ENCODE measurements at regions not wholly inside any gene's neighbourhood (a gene's known extent, or its start where the extent isn't known, plus 50 kb on each side); places are given as distances from the start of the nearest gene placed in this dataset.

DNA sequence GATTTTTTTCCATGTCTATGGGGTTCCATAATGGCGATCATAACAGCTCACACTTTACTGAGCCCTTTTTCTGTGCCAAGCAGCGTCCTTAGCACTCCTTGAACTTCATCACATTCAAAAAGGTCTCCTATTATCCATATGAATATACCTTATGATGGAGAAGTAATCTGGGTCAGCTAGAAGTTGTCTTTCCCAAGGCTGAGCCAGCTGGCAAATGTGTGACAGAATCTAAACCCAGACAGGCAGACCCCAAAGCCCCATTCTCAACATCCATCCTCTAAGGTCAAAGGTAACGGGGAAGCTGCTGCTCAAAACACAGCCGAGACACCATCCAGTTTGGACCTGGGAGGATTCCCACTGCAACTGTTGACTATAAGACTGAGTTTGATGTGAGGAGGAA lies 249.6 kb downstream of the PRDM2 start:
- TF ChIP-seq, protein P1, sequence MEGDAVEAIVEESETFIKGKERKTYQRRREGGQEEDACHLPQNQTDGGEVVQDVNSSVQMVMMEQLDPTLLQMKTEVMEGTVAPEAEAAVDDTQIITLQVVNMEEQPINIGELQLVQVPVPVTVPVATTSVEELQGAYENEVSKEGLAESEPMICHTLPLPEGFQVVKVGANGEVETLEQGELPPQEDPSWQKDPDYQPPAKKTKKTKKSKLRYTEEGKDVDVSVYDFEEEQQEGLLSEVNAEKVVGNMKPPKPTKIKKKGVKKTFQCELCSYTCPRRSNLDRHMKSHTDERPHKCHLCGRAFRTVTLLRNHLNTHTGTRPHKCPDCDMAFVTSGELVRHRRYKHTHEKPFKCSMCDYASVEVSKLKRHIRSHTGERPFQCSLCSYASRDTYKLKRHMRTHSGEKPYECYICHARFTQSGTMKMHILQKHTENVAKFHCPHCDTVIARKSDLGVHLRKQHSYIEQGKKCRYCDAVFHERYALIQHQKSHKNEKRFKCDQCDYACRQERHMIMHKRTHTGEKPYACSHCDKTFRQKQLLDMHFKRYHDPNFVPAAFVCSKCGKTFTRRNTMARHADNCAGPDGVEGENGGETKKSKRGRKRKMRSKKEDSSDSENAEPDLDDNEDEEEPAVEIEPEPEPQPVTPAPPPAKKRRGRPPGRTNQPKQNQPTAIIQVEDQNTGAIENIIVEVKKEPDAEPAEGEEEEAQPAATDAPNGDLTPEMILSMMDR (IDR thresholded peaks at IDR 0.05; ENCODE audit: extremely low read depth, missing control alignments): no peak
- no peak for DNase-seq (ENCODE audit: low spot score)

DNA sequence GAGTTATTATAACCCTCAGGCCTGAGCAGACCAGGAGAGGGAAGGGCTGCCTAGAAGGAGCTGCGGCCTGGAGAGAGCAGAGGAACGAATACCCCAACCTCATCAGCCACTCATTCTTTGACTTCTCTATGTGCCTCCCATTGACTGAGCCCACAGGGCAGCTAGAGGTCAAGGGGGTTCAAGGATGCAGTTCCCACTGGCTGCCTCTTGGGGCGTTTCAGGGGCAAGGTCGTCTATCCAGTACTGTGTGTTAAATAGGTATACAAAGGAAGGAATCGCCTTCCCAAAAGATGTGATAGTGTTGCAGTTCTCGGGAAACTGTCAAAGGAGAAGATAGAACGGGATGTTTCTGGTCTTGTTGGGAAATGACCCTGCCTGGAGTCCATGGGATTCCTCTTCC lies 250.6 kb downstream of the PRDM2 start:
- TF ChIP-seq, protein P1 (IDR thresholded peaks at IDR 0.05; ENCODE audit: extremely low read depth, missing control alignments): peak; percentile 15
- DNase-seq (ENCODE audit: low spot score): no peak

DNA sequence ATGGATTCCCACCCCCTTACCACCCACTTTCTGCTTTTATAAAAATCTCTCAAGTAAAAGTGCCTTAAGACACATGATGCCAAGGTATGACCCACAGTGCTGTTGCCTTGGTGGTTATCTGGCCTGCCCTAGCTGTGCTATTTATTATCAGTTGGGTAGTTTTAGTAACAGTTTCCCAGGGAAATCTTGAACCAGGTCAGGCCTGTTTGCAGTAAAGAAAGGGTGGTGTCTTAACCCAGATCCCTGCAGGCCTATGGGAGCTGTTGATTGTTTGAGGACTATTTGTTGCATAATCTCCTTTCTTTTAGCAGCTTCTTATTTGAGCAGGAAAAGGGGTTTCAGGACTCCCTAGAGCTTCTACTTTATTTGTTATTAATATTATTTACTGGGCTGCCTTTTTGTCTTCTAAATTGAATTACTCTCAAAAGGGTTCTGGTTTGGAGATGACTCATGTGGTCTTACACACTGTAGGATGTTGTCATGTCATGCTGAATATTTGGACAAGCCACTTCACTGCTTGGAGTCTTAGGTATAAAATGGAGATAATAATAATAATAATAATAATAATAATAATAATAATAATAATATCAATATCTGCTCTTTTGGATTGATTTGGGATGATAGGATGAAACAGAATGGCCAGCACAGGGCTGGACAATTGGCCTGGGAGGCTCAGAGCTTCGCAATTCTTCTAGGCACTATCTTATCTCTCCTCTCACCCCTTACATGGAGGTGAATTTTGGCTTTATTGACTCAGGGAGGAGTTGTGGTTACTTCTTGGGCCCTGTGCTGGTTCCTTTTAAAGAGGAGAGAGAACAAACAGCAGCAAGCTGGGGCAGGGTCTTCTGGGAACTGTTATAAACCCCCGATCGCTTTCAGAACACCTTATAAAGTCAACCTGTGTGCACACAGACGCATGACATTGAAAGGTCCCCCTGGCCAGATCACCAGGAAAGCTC lies 252.1 kb downstream of the PRDM2 start:
- TF ChIP-seq, protein P1 (IDR thresholded peaks at IDR 0.05; ENCODE audit: extremely low read depth, missing control alignments): no peak
- no peak for DNase-seq (ENCODE audit: low spot score)

DNA sequence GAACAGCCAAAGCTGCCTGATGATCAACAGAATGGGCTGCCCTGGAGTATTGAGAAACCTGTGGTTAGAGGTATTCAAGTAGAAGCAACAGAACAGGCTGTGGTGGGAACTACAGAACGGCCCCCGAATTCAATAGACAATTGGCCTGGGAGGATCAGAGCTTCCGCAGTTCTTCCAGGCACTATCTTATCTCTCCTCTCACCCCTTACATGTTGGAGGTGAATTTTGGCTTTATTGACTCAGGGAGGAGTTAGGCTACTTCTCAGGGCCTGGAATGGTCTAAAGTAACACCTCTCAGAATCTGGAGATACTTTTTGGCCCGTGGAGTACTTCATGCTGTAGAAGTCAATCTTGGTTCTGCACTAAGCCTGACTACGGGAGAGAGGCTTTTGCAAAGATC lies 253.0 kb downstream of the PRDM2 start:
- DNase-seq (ENCODE audit: low spot score): no peak
- TF ChIP-seq, protein P1 (IDR thresholded peaks at IDR 0.05; ENCODE audit: extremely low read depth, missing control alignments): no peak

DNA sequence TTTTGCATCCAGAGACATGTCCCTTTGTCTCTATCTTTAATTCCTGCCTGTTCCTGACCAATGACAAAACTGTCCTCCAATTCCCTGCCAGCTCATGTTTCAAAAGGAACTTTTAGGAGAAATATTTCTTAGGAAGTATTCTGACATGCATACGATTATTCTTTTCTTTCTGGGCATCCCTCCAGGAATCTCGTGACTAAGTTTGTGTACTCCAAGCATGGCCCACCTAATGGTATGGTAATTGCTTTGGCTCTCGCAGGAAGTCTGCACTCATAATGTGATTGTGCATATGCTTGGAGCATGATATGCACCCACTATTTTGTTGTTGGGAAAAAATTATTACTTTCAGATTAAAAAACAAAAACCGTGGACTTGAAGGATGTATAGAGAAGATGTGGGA lies 256.4 kb downstream of the PRDM2 start:
- TF ChIP-seq, protein P1 (IDR thresholded peaks at IDR 0.05; ENCODE audit: extremely low read depth, missing control alignments): no peak

DNA sequence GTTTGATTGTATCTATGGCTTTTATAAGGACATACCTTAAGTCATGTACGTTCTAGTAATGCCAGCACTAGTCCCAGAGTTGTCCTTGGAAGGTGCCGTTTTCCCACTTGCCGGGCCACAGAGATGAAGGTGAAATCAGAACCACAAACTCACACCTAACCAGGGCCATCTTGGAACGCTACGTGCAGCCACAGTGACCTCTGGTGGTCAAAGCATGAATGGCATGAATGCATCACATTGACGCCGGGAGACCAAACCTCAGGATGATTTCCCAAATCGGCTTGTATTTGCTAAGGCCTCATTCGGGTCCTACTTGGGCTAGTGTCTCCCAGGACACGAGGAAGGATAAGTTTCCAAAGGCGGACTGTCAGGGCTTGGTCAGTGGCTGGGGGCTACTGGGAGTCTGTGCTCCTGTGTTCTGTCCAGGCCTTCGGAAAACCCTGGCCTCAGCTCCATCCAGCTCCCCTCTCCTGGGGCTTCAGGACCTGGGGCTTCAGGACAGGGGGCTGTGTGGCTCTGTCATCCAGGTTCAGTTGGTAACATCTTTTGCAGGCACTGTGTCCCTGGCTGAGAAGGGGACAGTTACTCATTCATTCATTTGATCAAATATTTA lies 260.5 kb downstream of the PRDM2 start:
- TF ChIP-seq, protein P1 (IDR thresholded peaks at IDR 0.05; ENCODE audit: extremely low read depth, missing control alignments): peak; percentile 93
- peak; percentile 75 for DNase-seq (ENCODE audit: low spot score)

More for the DNA sequence above, 256.4 kb downstream of the PRDM2 start:
- no peak for DNase-seq (ENCODE audit: low spot score)

DNA sequence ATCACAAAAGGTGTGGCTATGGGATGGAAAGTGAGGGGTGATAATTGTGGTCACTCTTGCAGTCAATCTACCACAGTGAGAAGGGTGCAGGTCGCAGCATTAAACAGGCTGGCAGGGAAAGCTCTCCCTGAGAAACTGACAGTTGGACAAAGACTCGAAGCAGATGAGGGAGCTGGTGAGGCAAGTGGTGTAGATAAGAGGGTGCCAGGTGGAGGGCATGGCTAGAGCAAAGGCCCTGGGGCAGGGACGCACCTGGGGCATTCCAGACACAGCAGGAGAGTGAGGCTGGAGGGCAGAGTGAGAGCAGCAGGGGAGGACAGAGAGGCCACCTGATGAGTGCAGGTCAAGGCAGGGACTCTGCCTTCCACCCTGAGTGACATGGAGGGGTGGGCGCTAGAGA lies 264.8 kb downstream of the PRDM2 start:
- no peak for DNase-seq (ENCODE audit: low spot score)
- TF ChIP-seq, protein P1 (IDR thresholded peaks at IDR 0.05; ENCODE audit: extremely low read depth, missing control alignments): no peak
